ENCODE measurements at regions not wholly inside any gene's neighbourhood (a gene's known extent, or its start where the extent isn't known, plus 50 kb on each side); places are given as distances from the start of the nearest gene placed in this dataset.
A peak's percentile ranks its signal among the peaks of the same experiment; 100 is the strongest.
"Not testable (repeated sequence)": the region's sequence is repeated elsewhere in the genome, so short reads cannot be mapped to it uniquely, and the experiment has no call there.

- Mint-ChIP-seq H3K27me3 (ENCODE audit: low read depth) (no peaks in the 10 kb centered on the region), H3K4me1 (peaks cover 23% of the 10 kb centered on the region), H3K36me3 (no peaks in the 10 kb centered on the region), H3K9me3 (no peaks in the 10 kb centered on the region), H3K27ac (no peak overlapping the region), H3K4me3 (no peak overlapping the region)
- DNase-seq (ENCODE audit: low spot score), result no peak
- CTCF ChIA-PET, result no interaction called here
- no peak for ATAC-seq
- TF ChIP-seq ZNF219 (CRISPR knock-in tag; IDR thresholded peaks at IDR 0.05; ENCODE audit: borderline replicate concordance), result no peak
- POLR2A ChIA-PET, result no interaction called here
Measured at GRCh38 chr6:119676230-119676629, 326.7 kb upstream of the MAN1A1 start.

- no peak overlapping the region for H3K27ac Mint-ChIP-seq
- DNase-seq (ENCODE audit: low spot score) (no peak), ATAC-seq (no peak)
- no peaks in the 10 kb centered on the region for H3K9me3 Mint-ChIP-seq
- H3K4me3 Mint-ChIP-seq, result no peak overlapping the region
- no peak for TF ChIP-seq JUN (CRISPR knock-in tag; IDR thresholded peaks at IDR 0.05)
- no peak for TF ChIP-seq ZNF121 (CRISPR knock-in tag; IDR thresholded peaks at IDR 0.05)
- no peak for TF ChIP-seq NFE2L1 (CRISPR knock-in tag; IDR thresholded peaks at IDR 0.05)
- TF ChIP-seq RELA (CRISPR knock-in tag; IDR thresholded peaks at IDR 0.05; ENCODE audit: borderline replicate concordance), result no peak
- TF ChIP-seq MAX (CRISPR knock-in tag; IDR thresholded peaks at IDR 0.05), result no peak
- no peak for TF ChIP-seq FOXK1 (CRISPR knock-in tag; IDR thresholded peaks at IDR 0.05)
- no peak for TF ChIP-seq MXD4 (CRISPR knock-in tag; IDR thresholded peaks at IDR 0.05; ENCODE audit: borderline replicate concordance)
- TF ChIP-seq CREM (CRISPR knock-in tag; IDR thresholded peaks at IDR 0.05), result no peak
- no peak for TF ChIP-seq CREB1 (CRISPR knock-in tag; IDR thresholded peaks at IDR 0.05)
- no peak for TF ChIP-seq ZNF317 (CRISPR knock-in tag; IDR thresholded peaks at IDR 0.05; ENCODE audit: borderline replicate concordance, low read depth)
- peaks cover 27% of the 10 kb centered on the region for H3K4me1 Mint-ChIP-seq
- no peaks in the 10 kb centered on the region for H3K36me3 Mint-ChIP-seq
- ChIA-PET POLR2A (no interaction called here), CTCF (no interaction called here)
- no peaks in the 10 kb centered on the region for H3K27me3 Mint-ChIP-seq (ENCODE audit: low read depth)
Measured at GRCh38 chr6:119673741-119674140, 324.2 kb upstream of the MAN1A1 start.

- Mint-ChIP-seq H3K4me3 (no peak overlapping the region), H3K27ac (no peak overlapping the region), H3K4me1 (peaks cover 27% of the 10 kb centered on the region), H3K27me3 (ENCODE audit: low read depth) (no peaks in the 10 kb centered on the region), H3K36me3 (no peaks in the 10 kb centered on the region), H3K9me3 (no peaks in the 10 kb centered on the region)
- TF ChIP-seq FOXK1 (CRISPR knock-in tag; IDR thresholded peaks at IDR 0.05) (0 out of 2 replicates have a peak, but pooled peaks have one; percentile 48), TP53 (CRISPR knock-in tag; IDR thresholded peaks at IDR 0.05) (no peak)
- CTCF ChIA-PET, result interaction anchor here (0.6 to 1.8 kb wide), 2 partner anchors 47 to 55 kb away, joined by 3 to 4 read pairs; no protein-coding TSS in a partner anchor
- ATAC-seq (peak; percentile 95), DNase-seq (ENCODE audit: low spot score) (no peak)
- POLR2A ChIA-PET, result no interaction called here
Measured at GRCh38 chr6:119672725-119673124, 323.2 kb upstream of the MAN1A1 start.

GRCh38 chr6:119671105-119671504 lies 321.5 kb upstream of the MAN1A1 start:
- peaks cover 11% of the 10 kb centered on the region for H3K9me3 Mint-ChIP-seq
- ChIA-PET CTCF (no interaction called here), POLR2A (no interaction called here)
- peak; percentile 72 for ATAC-seq
- no peaks in the 10 kb centered on the region for H3K27me3 Mint-ChIP-seq (ENCODE audit: low read depth)
- no peak for DNase-seq (ENCODE audit: low spot score)
- no peak for TF ChIP-seq E2F1 (CRISPR knock-in tag; IDR thresholded peaks at IDR 0.05)
- TF ChIP-seq FOXK1 (CRISPR knock-in tag; IDR thresholded peaks at IDR 0.05), result peak; percentile 45; the same call in 1 of the 2 replicates
- TF ChIP-seq SP1 (CRISPR knock-in tag; conservative IDR thresholded peaks at IDR 0.05), result no peak
- no peak overlapping the region for H3K4me3 Mint-ChIP-seq
- peaks cover 11% of the 10 kb centered on the region; the same call in 1 of the 2 replicates for H3K36me3 Mint-ChIP-seq
- H3K27ac Mint-ChIP-seq, result no peak overlapping the region; the same call in 1 of the 2 replicates
- H3K4me1 Mint-ChIP-seq, result peaks cover 27% of the 10 kb centered on the region

- no peak for DNase-seq (ENCODE audit: low spot score)
- Mint-ChIP-seq H3K9me3 (peaks cover 12% of the 10 kb centered on the region), H3K27me3 (ENCODE audit: low read depth) (no peaks in the 10 kb centered on the region), H3K4me3 (no peak overlapping the region), H3K4me1 (peaks cover 27% of the 10 kb centered on the region), H3K36me3 (peaks cover 26% of the 10 kb centered on the region), H3K27ac (no peak overlapping the region)
- ChIA-PET POLR2A (no interaction called here), CTCF (no interaction called here)
- no peak for ATAC-seq
- no peak for TF ChIP-seq ZNF425 (CRISPR knock-in tag; conservative IDR thresholded peaks at IDR 0.05)
Measured at GRCh38 chr6:119669221-119669620, 319.7 kb upstream of the MAN1A1 start.

- H3K36me3 Mint-ChIP-seq, result peaks cover 26% of the 10 kb centered on the region
- CTCF ChIA-PET; H3K4me1 Mint-ChIP-seq; ATAC-seq; H3K4me3 Mint-ChIP-seq; H3K27ac Mint-ChIP-seq; POLR2A ChIA-PET; DNase-seq (ENCODE audit: low spot score); H3K27me3 Mint-ChIP-seq (ENCODE audit: low read depth): not testable (repeated sequence)
- H3K9me3 Mint-ChIP-seq, result peaks cover 18% of the 10 kb centered on the region
Measured at GRCh38 chr6:119665432-119665831, 315.9 kb upstream of the MAN1A1 start.
